Pulmonary artery endothelial cell (primary cell): ENCODE measurements at regions not wholly inside any gene's neighbourhood (a gene's known extent, or its start where the extent isn't known, plus 50 kb on each side); places are given as distances from the start of the nearest gene placed in this dataset.

ENCODE experiments used
- DNase-seq: peaks from one replicate; pipeline ENCODE4 v3.0.0-alpha.2; 2011; ENCODE audit warnings: low read depth, low spot score

- DNase-seq, result no peak
These were observed 74.2 kb upstream of the BMP2 start for GRCh38 chr20:6693178-6693807.

GRCh38 chr20:6692566-6693173 is 74.8 kb upstream of the BMP2 start:
- no peak for DNase-seq

GRCh38 chr20:6691516-6691915 is 76.0 kb upstream of the BMP2 start:
- no peak for DNase-seq

- no peak for DNase-seq
These were observed 78.0 kb upstream of the BMP2 start for GRCh38 chr20:6689339-6689973.

- DNase-seq, result no peak
These were observed 81.3 kb upstream of the BMP2 start for GRCh38 chr20:6686171-6686570.

GRCh38 chr20:6685626-6686025 is 81.9 kb upstream of the BMP2 start:
- DNase-seq, result no peak

GRCh38 chr20:6685181-6685582 is 82.3 kb upstream of the BMP2 start:
- DNase-seq, result no peak

- no peak for DNase-seq
These were observed 84.2 kb upstream of the BMP2 start for GRCh38 chr20:6683021-6683977.

GRCh38 chr20:6680854-6681253 is 86.6 kb upstream of the BMP2 start:
- no peak for DNase-seq

GRCh38 chr20:6680441-6680840 is 87.0 kb upstream of the BMP2 start:
- DNase-seq, result no peak

GRCh38 chr20:6679086-6679485 is 88.4 kb upstream of the BMP2 start:
- DNase-seq, result no peak

- no peak for DNase-seq
These were observed 89.4 kb upstream of the BMP2 start for GRCh38 chr20:6678101-6678500.

GRCh38 chr20:6674831-6675230 is 92.7 kb upstream of the BMP2 start:
- DNase-seq, result no peak

- DNase-seq, result peak; percentile 75
These were observed 94.4 kb upstream of the BMP2 start for GRCh38 chr20:6673071-6673470.

GRCh38 chr20:6671829-6672228 is 95.7 kb upstream of the BMP2 start:
- DNase-seq, result no peak

GRCh38 chr20:6668546-6668945 is 98.9 kb upstream of the BMP2 start:
- no peak for DNase-seq

- no peak for DNase-seq
These were observed 101.7 kb upstream of the BMP2 start for GRCh38 chr20:6665621-6666355.

- no peak for DNase-seq
These were observed 102.3 kb upstream of the BMP2 start for GRCh38 chr20:6665161-6665560.

GRCh38 chr20:6664574-6664973 is 102.9 kb upstream of the BMP2 start:
- DNase-seq, result no peak

GRCh38 chr20:6663751-6664388 is 103.6 kb upstream of the BMP2 start:
- peak; percentile 32 for DNase-seq

- peak; percentile 26 for DNase-seq
These were observed 104.4 kb upstream of the BMP2 start for GRCh38 chr20:6663104-6663503.
